Effector memory CD4-positive, alpha-beta T cell (primary cell): ENCODE measurements at regions not wholly inside any gene's neighbourhood (a gene's known extent, or its start where the extent isn't known, plus 50 kb on each side); places are given as distances from the start of the nearest gene placed in this dataset.
"Not testable (repeated sequence)": the region's sequence is repeated elsewhere in the genome, so short reads cannot be mapped to it uniquely, and the experiment has no call there.

Experiments
- DNase-seq, 3 donors: peaks; one replicate each; pipeline ENCODE4 v3.0.0-alpha.2; 2020
- H3K27ac ChIP-seq: 2 replicates; pipeline ENCODE4 v1.7.0; 2013; ENCODE audit warnings: mild to moderate bottlenecking, low read length, moderate library complexity; ENCODE audit not compliant: insufficient read depth, poor library complexity, severe bottlenecking
- H3K27me3 ChIP-seq: replicated peaks from 2 replicates; pipeline ENCODE4 v1.7.0; 2013; ENCODE audit warnings: mild to moderate bottlenecking, low read length; ENCODE audit not compliant: insufficient read depth, control insufficient read depth, poor library complexity, severe bottlenecking
- H3K36me3 ChIP-seq: 2 replicates; pipeline ENCODE4 v1.7.0; 2013; ENCODE audit warnings: mild to moderate bottlenecking, low read length, moderate library complexity; ENCODE audit not compliant: control insufficient read depth, insufficient read depth
- H3K4me1 ChIP-seq: 2 replicates; pipeline ENCODE4 v1.7.0; 2013; ENCODE audit warnings: low read length, mild to moderate bottlenecking; ENCODE audit not compliant: control insufficient read depth, insufficient read depth, poor library complexity, severe bottlenecking
- H3K4me3 ChIP-seq: 2 replicates; pipeline ENCODE4 v1.7.0; 2013; ENCODE audit warnings: low read length, low read depth, mild to moderate bottlenecking; ENCODE audit not compliant: insufficient read depth, poor library complexity, severe bottlenecking
- H3K9me3 ChIP-seq: 2 replicates; pipeline ENCODE4 v1.7.0; 2013; ENCODE audit warnings: mild to moderate bottlenecking, low read length, moderate library complexity; ENCODE audit not compliant: control insufficient read depth

- Histone ChIP-seq H3K27ac (no peak overlapping the region), H3K4me3 (no peak overlapping the region), H3K4me1 (no peaks in the 10 kb centered on the region), H3K36me3 (no peaks in the 10 kb centered on the region), H3K9me3 (no peaks in the 10 kb centered on the region), H3K27me3 (no peaks in the 10 kb centered on the region)
- no peak for DNase-seq
Observed at GRCh38 chr10:23780331-23780730, 341.5 kb downstream of the OTUD1 start.

DNA sequence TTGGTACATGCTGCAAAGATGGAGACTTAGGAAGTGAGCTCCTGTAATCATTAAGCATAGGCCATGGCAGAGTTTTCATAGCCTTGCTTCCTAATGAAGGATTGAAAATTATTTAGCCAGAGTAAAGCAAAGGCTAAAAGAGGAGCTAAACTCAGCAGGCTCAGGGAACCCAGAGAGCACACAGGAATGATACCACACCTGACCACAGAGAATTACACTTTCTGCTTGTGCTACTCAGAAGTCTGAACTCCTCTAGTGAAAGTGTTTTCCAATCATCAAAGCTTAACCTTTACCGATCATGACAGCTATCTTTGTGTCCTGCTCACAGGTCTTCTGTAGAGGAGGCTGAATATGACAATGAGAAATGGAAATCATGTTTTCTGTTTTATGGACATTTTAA is 347.7 kb downstream of the OTUD1 start:
- no peaks in the 10 kb centered on the region for H3K36me3 ChIP-seq
- no peaks in the 10 kb centered on the region for H3K27me3 ChIP-seq
- no peak overlapping the region for H3K27ac ChIP-seq
- H3K9me3 ChIP-seq, result no peaks in the 10 kb centered on the region
- no peak for DNase-seq
- H3K4me3 ChIP-seq, result no peak overlapping the region
- H3K4me1 ChIP-seq, result no peaks in the 10 kb centered on the region

GRCh38 chr10:23793577-23793976 is 354.7 kb downstream of the OTUD1 start:
- Histone ChIP-seq H3K4me1 (no peaks in the 10 kb centered on the region), H3K27me3 (no peaks in the 10 kb centered on the region), H3K27ac (no peak overlapping the region), H3K4me3 (no peak overlapping the region), H3K9me3 (peaks cover 3% of the 10 kb centered on the region), H3K36me3 (no peaks in the 10 kb centered on the region)
- no peak for DNase-seq

DNA sequence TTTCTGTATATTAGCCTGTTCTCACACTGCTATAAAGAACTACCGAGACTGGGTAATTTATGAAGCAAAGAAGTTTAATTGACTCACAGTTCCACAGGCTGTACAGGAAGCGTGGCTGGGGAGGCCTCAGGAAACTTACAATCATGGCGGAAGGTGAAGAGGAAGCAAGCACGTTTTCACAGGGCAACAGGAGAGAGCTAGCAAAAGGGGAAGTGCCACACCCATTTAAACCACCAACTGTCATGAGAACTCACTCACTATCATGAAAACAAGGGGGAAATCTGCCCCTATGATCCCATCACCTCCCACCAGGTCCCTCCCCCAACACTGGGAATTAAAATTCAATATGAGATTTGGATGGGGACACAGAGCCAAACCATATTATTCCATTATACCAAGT is 358.6 kb downstream of the OTUD1 start:
- H3K4me3 ChIP-seq, H3K4me1 ChIP-seq, H3K27ac ChIP-seq, H3K9me3 ChIP-seq, DNase-seq, H3K36me3 ChIP-seq, H3K27me3 ChIP-seq: not testable (repeated sequence)

GRCh38 chr10:23804125-23804524 is 365.2 kb downstream of the OTUD1 start:
- H3K4me3 ChIP-seq, result no peak overlapping the region
- DNase-seq, result no peak
- H3K36me3 ChIP-seq, result no peaks in the 10 kb centered on the region
- no peaks in the 10 kb centered on the region for H3K27me3 ChIP-seq
- no peaks in the 10 kb centered on the region for H3K4me1 ChIP-seq
- no peak overlapping the region for H3K27ac ChIP-seq
- H3K9me3 ChIP-seq, result no peaks in the 10 kb centered on the region

DNA sequence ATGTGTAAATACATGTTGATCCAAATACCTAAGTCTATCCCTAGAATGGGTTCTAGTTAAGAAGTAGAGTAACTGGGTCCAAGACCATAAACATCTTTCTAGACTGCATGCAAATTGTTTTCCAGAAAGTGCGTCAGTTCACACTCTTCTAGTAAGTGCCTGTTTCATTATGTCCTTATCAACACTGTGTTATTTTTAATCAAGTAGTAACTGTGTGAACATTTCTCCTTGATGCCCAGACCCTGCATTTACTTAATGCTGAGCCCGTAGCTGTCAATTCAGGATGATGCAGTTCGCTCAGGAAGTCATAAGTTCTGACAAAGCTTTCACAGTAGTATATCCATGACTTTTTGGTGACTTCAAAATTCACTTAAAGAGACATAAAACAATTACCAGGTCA is 374.8 kb downstream of the OTUD1 start:
- Histone ChIP-seq H3K27me3 (no peaks in the 10 kb centered on the region), H3K4me1 (no peaks in the 10 kb centered on the region), H3K36me3 (no peaks in the 10 kb centered on the region), H3K4me3 (no peak overlapping the region), H3K9me3 (no peaks in the 10 kb centered on the region), H3K27ac (no peak overlapping the region)
- no peak for DNase-seq

- H3K4me3 ChIP-seq, result no peak overlapping the region
- H3K27ac ChIP-seq, result no peak overlapping the region
- no peaks in the 10 kb centered on the region for H3K4me1 ChIP-seq
- no peaks in the 10 kb centered on the region for H3K9me3 ChIP-seq
- no peaks in the 10 kb centered on the region for H3K27me3 ChIP-seq
- no peak for DNase-seq
- no peaks in the 10 kb centered on the region for H3K36me3 ChIP-seq
Observed at GRCh38 chr10:23818484-23818883, 379.6 kb downstream of the OTUD1 start.

GRCh38 chr10:23820792-23821191 is 381.9 kb downstream of the OTUD1 start:
- Histone ChIP-seq H3K4me3 (no peak overlapping the region), H3K27me3 (no peaks in the 10 kb centered on the region), H3K9me3 (no peaks in the 10 kb centered on the region), H3K36me3 (no peaks in the 10 kb centered on the region), H3K4me1 (no peaks in the 10 kb centered on the region), H3K27ac (no peak overlapping the region)
- DNase-seq, result no peak

DNA sequence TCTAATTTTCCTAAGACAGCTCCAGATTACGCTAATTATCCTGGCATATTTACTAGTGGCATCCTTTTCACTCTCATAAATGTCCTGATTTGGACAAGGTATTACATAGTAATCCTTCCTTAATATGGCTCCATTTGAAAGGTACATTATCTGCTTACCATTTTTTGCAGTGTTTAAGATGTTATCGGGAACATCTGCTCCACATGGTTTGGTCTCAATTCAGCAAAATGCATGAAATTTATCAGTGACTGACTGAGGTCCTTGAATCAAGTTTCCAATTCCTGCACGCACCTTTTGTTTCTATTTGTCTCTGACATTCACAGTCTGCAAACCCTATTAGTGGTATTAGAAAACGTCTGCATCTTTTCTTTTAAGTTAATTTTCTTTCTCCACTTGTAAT is 384.1 kb upstream of the KIAA1217 start:
- Histone ChIP-seq H3K27ac (no peak overlapping the region), H3K36me3 (no peaks in the 10 kb centered on the region), H3K27me3 (no peaks in the 10 kb centered on the region), H3K9me3 (no peaks in the 10 kb centered on the region), H3K4me1 (no peaks in the 10 kb centered on the region), H3K4me3 (no peak overlapping the region)
- no peak for DNase-seq

DNA sequence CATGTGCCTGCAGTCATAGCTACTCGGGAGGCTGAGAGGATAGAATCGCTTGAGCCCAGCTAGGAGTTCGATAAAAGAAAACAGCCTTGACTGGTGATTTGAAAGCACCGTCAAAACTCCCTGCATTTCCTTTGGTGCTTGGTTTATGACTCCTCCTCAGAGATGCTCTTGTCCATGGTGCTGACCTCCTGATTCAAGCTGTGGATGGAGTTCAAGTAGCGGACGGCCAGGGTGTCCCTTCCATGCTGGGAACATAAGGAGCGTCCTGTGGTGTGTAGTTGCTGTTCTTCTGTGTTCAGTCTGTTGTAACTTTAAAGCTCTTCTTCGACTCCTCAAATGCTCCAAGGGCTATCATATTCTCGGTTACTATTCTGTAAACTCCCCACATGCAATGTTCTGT is 382.5 kb upstream of the KIAA1217 start:
- no peak overlapping the region for H3K27ac ChIP-seq
- no peaks in the 10 kb centered on the region for H3K36me3 ChIP-seq
- no peak overlapping the region for H3K4me3 ChIP-seq
- H3K4me1 ChIP-seq, result no peaks in the 10 kb centered on the region
- DNase-seq, result no peak
- no peaks in the 10 kb centered on the region for H3K9me3 ChIP-seq
- H3K27me3 ChIP-seq, result no peaks in the 10 kb centered on the region

DNA sequence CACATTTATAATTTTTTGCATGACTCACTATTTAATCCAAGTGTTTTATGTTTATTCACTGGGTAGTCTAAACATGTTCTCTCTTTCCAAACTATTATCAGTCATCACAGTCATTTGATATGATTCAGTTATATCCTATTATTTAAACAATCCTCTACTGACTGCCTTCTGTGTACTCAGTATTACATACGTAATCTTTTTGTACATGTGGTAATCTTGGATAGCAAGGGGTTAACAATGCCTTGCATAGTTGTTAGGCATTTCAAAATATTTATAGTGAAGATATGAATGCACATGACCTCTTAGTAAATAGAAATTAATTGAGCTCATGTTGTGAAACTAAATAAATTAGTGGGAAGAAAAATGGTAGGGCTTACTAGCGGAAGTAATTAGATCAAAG is 379.4 kb upstream of the KIAA1217 start:
- H3K27ac ChIP-seq, result no peak overlapping the region
- no peaks in the 10 kb centered on the region for H3K27me3 ChIP-seq
- no peak for DNase-seq
- no peaks in the 10 kb centered on the region for H3K36me3 ChIP-seq
- H3K9me3 ChIP-seq, result no peaks in the 10 kb centered on the region
- H3K4me3 ChIP-seq, result no peak overlapping the region
- no peaks in the 10 kb centered on the region for H3K4me1 ChIP-seq
